HCT116 (cell line): ENCODE measurements at regions not wholly inside any gene's neighbourhood (a gene's known extent, or its start where the extent isn't known, plus 50 kb on each side); places are given as distances from the start of the nearest gene placed in this dataset.
"Not testable (repeated sequence)": the region's sequence is repeated elsewhere in the genome, so short reads cannot be mapped to it uniquely, and the experiment has no call there.

Experiments
- CTCF ChIP-seq, 3 experiments: fragments of 200-600 bp in 1 of 3; sonication (generic) in 1 of 3; IDR thresholded peaks in 2 of 3; conservative IDR thresholded peaks in 1 of 3; 2 replicates each; pipeline ENCODE4 v1.5.1; 2012 to 2017; ENCODE audit warnings: low read depth in 2 of 3, low read length in 2 of 3, antibody characterized with exemption in 1 of 3, borderline replicate concordance in 1 of 3, control low read depth in 1 of 3, mild to moderate bottlenecking in 1 of 3, mixed read lengths in 1 of 3, mixed run types in 1 of 3, moderate library complexity in 1 of 3; ENCODE audit not compliant: insufficient read depth in 1 of 3
- EZH2 ChIP-seq: fragments of 200-600 bp; sonication (generic); IDR thresholded peaks from 2 replicates; pipeline ENCODE4 v1.6.1; 2017; ENCODE audit warnings: antibody characterized with exemption, mixed run types
- POLR2A ChIP-seq: IDR thresholded peaks from 2 replicates; pipeline ENCODE4 v1.7.0; 2011; ENCODE audit warnings: borderline replicate concordance; ENCODE audit not compliant: insufficient read depth, insufficient read length; ENCODE audit errors: extremely low read depth
- POLR2AphosphoS5 ChIP-seq: IDR thresholded peaks from 2 replicates; pipeline ENCODE4 v1.6.1; 2011; ENCODE audit warnings: mild to moderate bottlenecking, low read depth, low read length, moderate library complexity
- REST ChIP-seq: IDR thresholded peaks from 2 replicates; pipeline ENCODE4 v1.6.1; 2012; ENCODE audit warnings: low read depth
- TCF7L2 ChIP-seq: IDR thresholded peaks from 2 replicates; pipeline ENCODE4 v1.7.0; 2011; ENCODE audit warnings: borderline replicate concordance, inconsistent platforms; ENCODE audit not compliant: insufficient read depth, insufficient read length; ENCODE audit errors: extremely low read depth
- ZFX ChIP-seq: fragments of 450-650 bp; IDR thresholded peaks from 2 replicates; pipeline ENCODE4 v1.6.1; 2017
- ZNF274 ChIP-seq: fragments of 200-500 bp; sonication (Bioruptor generic); IDR thresholded peaks from 2 replicates; pipeline ENCODE4 v1.6.1; 2014; ENCODE audit warnings: mild to moderate bottlenecking, low read depth, low read length, inconsistent platforms

GRCh38 chr9:40910995-40911394, 217.5 kb downstream of the FOXD4L6 start:
- TF ChIP-seq ZNF274; CTCF (IDR thresholded peaks at IDR 0.05 in 2 of 3, conservative IDR thresholded peaks at IDR 0.05 in 1 of 3; ENCODE audit: borderline replicate concordance in 1 of 3, insufficient read depth in 1 of 3, low read depth in 2 of 3, low read length in 2 of 3); POLR2A; REST; ZFX; TCF7L2; EZH2; POLR2AphosphoS5: not testable (repeated sequence)
